ENCODE measurements at regions not wholly inside any gene's neighbourhood (a gene's known extent, or its start where the extent isn't known, plus 50 kb on each side); places are given as distances from the start of the nearest gene placed in this dataset.

GRCh38 chr6:14501240-14501639 lies 383.7 kb downstream of the CD83 start:
- DNase-seq (ENCODE audit: low spot score), result no peak
- no peak for ATAC-seq (ENCODE audit: low read depth)

GRCh38 chr6:14501914-14502313 lies 384.3 kb downstream of the CD83 start:
- no peak for TF ChIP-seq CTCF (IDR thresholded peaks at IDR 0.05; ENCODE audit: poor library complexity, severe bottlenecking)
- Histone ChIP-seq H3K9me3 (ENCODE audit: severe bottlenecking) (no peaks in the 10 kb centered on the region), H3K27ac (ENCODE audit: poor library complexity, severe bottlenecking) (no peak overlapping the region), H3K27me3 (ENCODE audit: insufficient read depth, poor library complexity, severe bottlenecking) (no peaks in the 10 kb centered on the region), H3K36me3 (ENCODE audit: low read depth) (no peaks in the 10 kb centered on the region), H3K4me3 (ENCODE audit: severe bottlenecking) (no peak overlapping the region), H3K4me1 (ENCODE audit: insufficient read depth, poor library complexity, severe bottlenecking) (peaks cover 8% of the 10 kb centered on the region)
- DNase-seq (ENCODE audit: low spot score) (no peak), ATAC-seq (ENCODE audit: low read depth) (no peak)

More at GRCh38 chr6:14501240-14501639, 383.7 kb downstream of the CD83 start:
- no peak for TF ChIP-seq CTCF (IDR thresholded peaks at IDR 0.05; ENCODE audit: poor library complexity, severe bottlenecking)
- no peaks in the 10 kb centered on the region for H3K27me3 ChIP-seq (ENCODE audit: insufficient read depth, poor library complexity, severe bottlenecking)
- H3K4me3 ChIP-seq (ENCODE audit: severe bottlenecking), result no peak overlapping the region
- no peaks in the 10 kb centered on the region for H3K9me3 ChIP-seq (ENCODE audit: severe bottlenecking)
- H3K27ac ChIP-seq (ENCODE audit: poor library complexity, severe bottlenecking), result no peak overlapping the region
- H3K4me1 ChIP-seq (ENCODE audit: insufficient read depth, poor library complexity, severe bottlenecking), result peaks cover 8% of the 10 kb centered on the region
- H3K36me3 ChIP-seq (ENCODE audit: low read depth), result no peaks in the 10 kb centered on the region

GRCh38 chr6:14502551-14502950 lies 385.0 kb downstream of the CD83 start:
- Histone ChIP-seq H3K4me1 (ENCODE audit: insufficient read depth, poor library complexity, severe bottlenecking) (peaks cover 8% of the 10 kb centered on the region), H3K36me3 (ENCODE audit: low read depth) (no peaks in the 10 kb centered on the region), H3K9me3 (ENCODE audit: severe bottlenecking) (no peaks in the 10 kb centered on the region), H3K27ac (ENCODE audit: poor library complexity, severe bottlenecking) (no peak overlapping the region), H3K27me3 (ENCODE audit: insufficient read depth, poor library complexity, severe bottlenecking) (no peaks in the 10 kb centered on the region), H3K4me3 (ENCODE audit: severe bottlenecking) (no peak overlapping the region)
- no peak for TF ChIP-seq CTCF (IDR thresholded peaks at IDR 0.05; ENCODE audit: poor library complexity, severe bottlenecking)
- ATAC-seq (ENCODE audit: low read depth), result no peak
- no peak for DNase-seq (ENCODE audit: low spot score)

GRCh38 chr6:14505401-14505800 lies 387.8 kb downstream of the CD83 start:
- ATAC-seq (ENCODE audit: low read depth) (no peak), DNase-seq (ENCODE audit: low spot score) (no peak)
- H3K27ac ChIP-seq (ENCODE audit: poor library complexity, severe bottlenecking), result no peak overlapping the region
- H3K9me3 ChIP-seq (ENCODE audit: severe bottlenecking), result no peaks in the 10 kb centered on the region
- TF ChIP-seq CTCF (IDR thresholded peaks at IDR 0.05; ENCODE audit: poor library complexity, severe bottlenecking), result no peak
- H3K4me3 ChIP-seq (ENCODE audit: severe bottlenecking), result no peak overlapping the region
- no peaks in the 10 kb centered on the region for H3K36me3 ChIP-seq (ENCODE audit: low read depth)
- peaks cover 5% of the 10 kb centered on the region for H3K4me1 ChIP-seq (ENCODE audit: insufficient read depth, poor library complexity, severe bottlenecking)
- no peaks in the 10 kb centered on the region for H3K27me3 ChIP-seq (ENCODE audit: insufficient read depth, poor library complexity, severe bottlenecking)

- Histone ChIP-seq H3K36me3 (ENCODE audit: low read depth) (no peaks in the 10 kb centered on the region), H3K27me3 (ENCODE audit: insufficient read depth, poor library complexity, severe bottlenecking) (no peaks in the 10 kb centered on the region), H3K9me3 (ENCODE audit: severe bottlenecking) (no peaks in the 10 kb centered on the region), H3K4me3 (ENCODE audit: severe bottlenecking) (no peak overlapping the region), H3K4me1 (ENCODE audit: insufficient read depth, poor library complexity, severe bottlenecking) (peaks cover 5% of the 10 kb centered on the region), H3K27ac (ENCODE audit: poor library complexity, severe bottlenecking) (no peak overlapping the region)
- no peak for TF ChIP-seq CTCF (IDR thresholded peaks at IDR 0.05; ENCODE audit: poor library complexity, severe bottlenecking)
- ATAC-seq (ENCODE audit: low read depth) (no peak), DNase-seq (ENCODE audit: low spot score) (no peak)
These were observed 389.2 kb downstream of the CD83 start for GRCh38 chr6:14506656-14507246.
